ENCODE measurements at regions not wholly inside any gene's neighbourhood (a gene's known extent, or its start where the extent isn't known, plus 50 kb on each side); places are given as distances from the start of the nearest gene placed in this dataset.

DNA sequence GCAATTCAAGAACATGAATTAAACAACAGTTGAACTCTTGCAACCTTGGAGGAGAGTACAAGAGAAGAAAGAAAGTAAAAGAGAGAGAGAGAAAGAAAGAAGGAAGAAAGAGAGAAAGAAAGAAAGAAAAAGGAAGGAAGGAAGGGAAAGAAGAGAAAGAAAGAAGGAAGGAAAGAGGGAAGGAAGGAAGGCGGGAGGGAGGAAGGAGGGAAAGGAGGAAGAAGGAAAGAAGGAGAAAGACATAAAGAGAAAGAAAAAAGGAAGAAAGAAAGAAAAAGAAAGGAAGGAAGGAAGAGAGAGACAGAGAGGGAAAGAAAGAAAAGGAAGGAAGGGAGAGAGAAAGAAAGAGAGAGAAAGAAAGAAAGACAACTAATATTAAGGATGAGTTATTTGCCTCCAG is 1106.7 kb downstream of the TYW1 start:
- no peak for DNase-seq (ENCODE audit: low read depth in 1 of 2, low spot score in 1 of 2)
- TF ChIP-seq JUND (IDR thresholded peaks at IDR 0.05; ENCODE audit: low read depth), result no peak
- in situ Hi-C loops (cut with HindIII; ENCODE audit: low pct_unique_long_range_greater_than_20kb, low sequenced_read_pairs), result no loop called here

GRCh38 chr7:68107261-68107660 is 1110.6 kb downstream of the TYW1 start:
- no peak for DNase-seq (ENCODE audit: low read depth in 1 of 2, low spot score in 1 of 2)

DNA sequence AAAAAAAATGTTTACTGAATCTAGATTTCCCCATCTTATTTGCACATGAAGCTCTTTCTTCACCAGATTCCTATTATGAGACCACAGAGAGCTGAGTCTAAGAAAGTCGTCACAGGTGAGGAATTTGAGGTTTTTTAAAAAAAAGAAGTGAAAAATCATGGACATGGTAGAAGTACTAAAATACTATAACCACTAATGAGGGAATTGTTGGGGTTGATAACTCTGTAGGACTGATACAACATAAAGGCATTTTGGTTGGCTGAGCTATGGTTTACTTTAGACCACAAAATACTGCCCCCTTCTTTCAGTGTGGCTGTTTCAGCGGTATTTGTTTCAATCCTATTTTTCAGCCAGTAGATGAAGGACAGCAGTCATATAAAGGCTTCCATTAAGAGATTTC is 1111.3 kb downstream of the TYW1 start:
- no peak for TF ChIP-seq JUND (IDR thresholded peaks at IDR 0.05; ENCODE audit: low read depth)
- no peak for DNase-seq (ENCODE audit: low read depth in 1 of 2, low spot score in 1 of 2)
- in situ Hi-C loops (cut with HindIII; ENCODE audit: low pct_unique_long_range_greater_than_20kb, low sequenced_read_pairs), result no loop called here

More at GRCh38 chr7:68107261-68107660, 1110.6 kb downstream of the TYW1 start:
- no peak for TF ChIP-seq JUND (IDR thresholded peaks at IDR 0.05; ENCODE audit: low read depth)
- in situ Hi-C loops (cut with HindIII; ENCODE audit: low pct_unique_long_range_greater_than_20kb, low sequenced_read_pairs), result no loop called here

- no peak for TF ChIP-seq JUND (IDR thresholded peaks at IDR 0.05; ENCODE audit: low read depth)
- in situ Hi-C loops (cut with HindIII; ENCODE audit: low pct_unique_long_range_greater_than_20kb, low sequenced_read_pairs), result no loop called here
- DNase-seq (ENCODE audit: low read depth in 1 of 2, low spot score in 1 of 2), result no peak
Observed at GRCh38 chr7:68109299-68109698, 1112.7 kb downstream of the TYW1 start.

DNA sequence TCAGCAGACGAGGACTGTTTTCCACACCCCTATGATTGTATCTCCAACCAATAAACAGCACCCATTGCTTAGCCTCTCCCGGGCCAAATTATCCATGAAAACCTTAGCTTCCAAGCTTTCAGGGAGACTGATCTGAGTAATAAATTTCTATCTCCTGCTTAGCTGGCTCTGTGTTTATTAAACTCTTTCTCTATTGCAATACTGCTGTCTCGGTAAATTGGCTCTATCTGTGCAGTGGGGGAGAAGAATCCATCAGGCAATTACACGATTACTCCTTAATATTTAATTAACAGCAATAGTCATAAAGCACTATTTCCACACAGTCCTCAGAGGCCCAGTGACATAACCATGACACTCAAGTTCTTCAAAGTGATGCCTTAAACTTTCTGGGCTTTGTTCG is 1122.8 kb downstream of the TYW1 start:
- no peak for TF ChIP-seq JUND (IDR thresholded peaks at IDR 0.05; ENCODE audit: low read depth)
- no peak for DNase-seq (ENCODE audit: low read depth in 1 of 2, low spot score in 1 of 2)
- in situ Hi-C loops (cut with HindIII; ENCODE audit: low pct_unique_long_range_greater_than_20kb, low sequenced_read_pairs), result no loop called here

GRCh38 chr7:68121056-68121455 is 1124.4 kb downstream of the TYW1 start:
- TF ChIP-seq JUND (IDR thresholded peaks at IDR 0.05; ENCODE audit: low read depth), result no peak
- DNase-seq (ENCODE audit: low read depth in 1 of 2, low spot score in 1 of 2), result no peak
- in situ Hi-C loops (cut with HindIII; ENCODE audit: low pct_unique_long_range_greater_than_20kb, low sequenced_read_pairs), result no loop called here

GRCh38 chr7:68121655-68122054 is 1125.0 kb downstream of the TYW1 start:
- in situ Hi-C loops (cut with HindIII; ENCODE audit: low pct_unique_long_range_greater_than_20kb, low sequenced_read_pairs), result no loop called here
- no peak for DNase-seq (ENCODE audit: low read depth in 1 of 2, low spot score in 1 of 2)
- TF ChIP-seq JUND (IDR thresholded peaks at IDR 0.05; ENCODE audit: low read depth), result no peak

GRCh38 chr7:68122801-68123200 is 1126.2 kb downstream of the TYW1 start:
- no peak for DNase-seq (ENCODE audit: low read depth in 1 of 2, low spot score in 1 of 2)
- in situ Hi-C loops (cut with HindIII; ENCODE audit: low pct_unique_long_range_greater_than_20kb, low sequenced_read_pairs), result no loop called here
- TF ChIP-seq JUND (IDR thresholded peaks at IDR 0.05; ENCODE audit: low read depth), result no peak

GRCh38 chr7:68125168-68125567 is 1128.5 kb downstream of the TYW1 start:
- in situ Hi-C loops (cut with HindIII; ENCODE audit: low pct_unique_long_range_greater_than_20kb, low sequenced_read_pairs), result no loop called here
- TF ChIP-seq JUND (IDR thresholded peaks at IDR 0.05; ENCODE audit: low read depth), result no peak
- no peak for DNase-seq (ENCODE audit: low read depth in 1 of 2, low spot score in 1 of 2)

- no peak for TF ChIP-seq JUND (IDR thresholded peaks at IDR 0.05; ENCODE audit: low read depth)
- no peak for DNase-seq (ENCODE audit: low read depth in 1 of 2, low spot score in 1 of 2)
- in situ Hi-C loops (cut with HindIII; ENCODE audit: low pct_unique_long_range_greater_than_20kb, low sequenced_read_pairs), result no loop called here
Observed at GRCh38 chr7:68133045-68133444, 1136.4 kb downstream of the TYW1 start.

- in situ Hi-C loops (cut with HindIII; ENCODE audit: low pct_unique_long_range_greater_than_20kb, low sequenced_read_pairs), result no loop called here
- no peak for DNase-seq (ENCODE audit: low read depth in 1 of 2, low spot score in 1 of 2)
- no peak for TF ChIP-seq JUND (IDR thresholded peaks at IDR 0.05; ENCODE audit: low read depth)
Observed at GRCh38 chr7:68143345-68143744, 1146.7 kb downstream of the TYW1 start.

- TF ChIP-seq JUND (IDR thresholded peaks at IDR 0.05; ENCODE audit: low read depth), result no peak
- in situ Hi-C loops (cut with HindIII; ENCODE audit: low pct_unique_long_range_greater_than_20kb, low sequenced_read_pairs), result no loop called here
- no peak for DNase-seq (ENCODE audit: low read depth in 1 of 2, low spot score in 1 of 2)
Observed at GRCh38 chr7:68146983-68147382, 1150.3 kb downstream of the TYW1 start.

- no peak for TF ChIP-seq JUND (IDR thresholded peaks at IDR 0.05; ENCODE audit: low read depth)
- in situ Hi-C loops (cut with HindIII; ENCODE audit: low pct_unique_long_range_greater_than_20kb, low sequenced_read_pairs), result no loop called here
- DNase-seq (ENCODE audit: low read depth in 1 of 2, low spot score in 1 of 2), result no peak
Observed at GRCh38 chr7:68147614-68148238, 1151.1 kb downstream of the TYW1 start.

GRCh38 chr7:68148440-68148839 is 1151.8 kb downstream of the TYW1 start:
- in situ Hi-C loops (cut with HindIII; ENCODE audit: low pct_unique_long_range_greater_than_20kb, low sequenced_read_pairs), result no loop called here
- TF ChIP-seq JUND (IDR thresholded peaks at IDR 0.05; ENCODE audit: low read depth), result no peak
- DNase-seq (ENCODE audit: low read depth in 1 of 2, low spot score in 1 of 2), result no peak
